Activated CD4-positive, alpha-beta T cell treated with anti-CD3 and anti-CD28 coated beads, Interleukin-2, amount 10 ng/mL, durations not matched to agents 7 days and 5 days (primary cell): ENCODE measurements at regions not wholly inside any gene's neighbourhood (a gene's known extent, or its start where the extent isn't known, plus 50 kb on each side); places are given as distances from the start of the nearest gene placed in this dataset.

ENCODE experiments used
- CTCF ChIA-PET: fragments of 350-600 bp; sonication (Branson Sonifier 250); formaldehyde crosslinking; loops from one replicate; lab custom pipeline; 2021; ENCODE audit warnings: antibody characterized with exemption; lab: Charles Lee
- POLR2A ChIA-PET: fragments of 350-600 bp; sonication (Branson Sonifier 250); formaldehyde crosslinking; loops from one replicate; lab custom pipeline; 2021; ENCODE audit warnings: antibody characterized with exemption; lab: Charles Lee
- DNase-seq: peaks from one replicate; pipeline ENCODE4 v3.0.0-alpha.2; 2020
- H3K27ac Mint-ChIP-seq: one replicate; pipeline ENCODE4 v1.8.0; 2021; ENCODE audit warnings: mild to moderate bottlenecking, moderate library complexity, mixed read lengths
- H3K27me3 Mint-ChIP-seq: one replicate; pipeline ENCODE4 v1.8.0; 2021; ENCODE audit warnings: mixed read lengths
- H3K36me3 Mint-ChIP-seq: one replicate; pipeline ENCODE4 v1.8.0; 2021; ENCODE audit warnings: low read depth, mixed read lengths
- H3K4me1 Mint-ChIP-seq: one replicate; pipeline ENCODE4 v1.8.0; 2021; ENCODE audit warnings: mixed read lengths
- H3K4me3 Mint-ChIP-seq: one replicate; pipeline ENCODE4 v1.8.0; 2021; ENCODE audit warnings: mild to moderate bottlenecking, moderate library complexity, mixed read lengths
- H3K9me3 Mint-ChIP-seq: one replicate; pipeline ENCODE4 v1.8.0; 2021; ENCODE audit warnings: mixed read lengths

GRCh38 chr2:146125551-146125950 is 1605.6 kb upstream of the ZEB2 start:
- H3K27me3 Mint-ChIP-seq: no peaks in the 10 kb centered on the region
- H3K9me3 Mint-ChIP-seq: no peaks in the 10 kb centered on the region
- no peaks in the 10 kb centered on the region for H3K36me3 Mint-ChIP-seq
- POLR2A ChIA-PET: no interaction called here
- CTCF ChIA-PET: no interaction called here
- H3K27ac Mint-ChIP-seq: no peak overlapping the region
- DNase-seq: no peak
- no peaks in the 10 kb centered on the region for H3K4me1 Mint-ChIP-seq
- H3K4me3 Mint-ChIP-seq: no peak overlapping the region

GRCh38 chr2:146124741-146125140 is 1604.8 kb upstream of the ZEB2 start:
- ChIA-PET CTCF (interaction anchor here (1.1 kb wide), 1 partner anchor 9 kb away, joined by 3 read pairs; no protein-coding TSS in a partner anchor), POLR2A (no interaction called here)
- Mint-ChIP-seq H3K36me3 (no peaks in the 10 kb centered on the region), H3K9me3 (no peaks in the 10 kb centered on the region), H3K27me3 (no peaks in the 10 kb centered on the region), H3K4me3 (no peak overlapping the region), H3K4me1 (no peaks in the 10 kb centered on the region), H3K27ac (no peak overlapping the region)
- DNase-seq: no peak

GRCh38 chr2:146123714-146124113 is 1603.8 kb upstream of the ZEB2 start:
- no peaks in the 10 kb centered on the region for H3K27me3 Mint-ChIP-seq
- H3K9me3 Mint-ChIP-seq: no peaks in the 10 kb centered on the region
- POLR2A ChIA-PET: no interaction called here
- H3K4me3 Mint-ChIP-seq: no peak overlapping the region
- no peak for DNase-seq
- CTCF ChIA-PET: no interaction called here
- no peaks in the 10 kb centered on the region for H3K4me1 Mint-ChIP-seq
- no peak overlapping the region for H3K27ac Mint-ChIP-seq
- H3K36me3 Mint-ChIP-seq: no peaks in the 10 kb centered on the region

- DNase-seq: no peak
- H3K36me3 Mint-ChIP-seq: no peaks in the 10 kb centered on the region
- no peak overlapping the region for H3K27ac Mint-ChIP-seq
- no peaks in the 10 kb centered on the region for H3K27me3 Mint-ChIP-seq
- ChIA-PET CTCF (no interaction called here), POLR2A (no interaction called here)
- no peaks in the 10 kb centered on the region for H3K4me1 Mint-ChIP-seq
- H3K4me3 Mint-ChIP-seq: no peak overlapping the region
- H3K9me3 Mint-ChIP-seq: no peaks in the 10 kb centered on the region
Measured at GRCh38 chr2:146123256-146123655, 1603.3 kb upstream of the ZEB2 start.

- H3K9me3 Mint-ChIP-seq: peaks cover 1% of the 10 kb centered on the region
- CTCF ChIA-PET: no interaction called here
- no peaks in the 10 kb centered on the region for H3K36me3 Mint-ChIP-seq
- POLR2A ChIA-PET: no interaction called here
- DNase-seq: no peak
- H3K27me3 Mint-ChIP-seq: no peaks in the 10 kb centered on the region
- H3K4me3 Mint-ChIP-seq: no peak overlapping the region
- no peak overlapping the region for H3K27ac Mint-ChIP-seq
- no peaks in the 10 kb centered on the region for H3K4me1 Mint-ChIP-seq
Measured at GRCh38 chr2:146119586-146119985, 1599.7 kb upstream of the ZEB2 start.

- ChIA-PET POLR2A (no interaction called here), CTCF (no interaction called here)
- Mint-ChIP-seq H3K9me3 (no peaks in the 10 kb centered on the region), H3K4me3 (no peak overlapping the region), H3K36me3 (no peaks in the 10 kb centered on the region), H3K27me3 (no peaks in the 10 kb centered on the region), H3K27ac (no peak overlapping the region), H3K4me1 (no peaks in the 10 kb centered on the region)
- DNase-seq: no peak
Measured at GRCh38 chr2:146108993-146109392, 1589.1 kb upstream of the ZEB2 start.

GRCh38 chr2:146094185-146094584 is 1574.3 kb upstream of the ZEB2 start:
- CTCF ChIA-PET: interaction anchor here (0.8 kb wide), 1 partner anchor 16 kb away, joined by 3 read pairs; no protein-coding TSS in a partner anchor
- Mint-ChIP-seq H3K27ac (no peak overlapping the region), H3K9me3 (peaks cover 17% of the 10 kb centered on the region), H3K36me3 (no peaks in the 10 kb centered on the region), H3K27me3 (no peaks in the 10 kb centered on the region), H3K4me3 (no peak overlapping the region), H3K4me1 (no peaks in the 10 kb centered on the region)
- DNase-seq: no peak
- POLR2A ChIA-PET: no interaction called here

- no peaks in the 10 kb centered on the region for H3K27me3 Mint-ChIP-seq
- H3K4me3 Mint-ChIP-seq: no peak overlapping the region
- no peaks in the 10 kb centered on the region for H3K36me3 Mint-ChIP-seq
- H3K9me3 Mint-ChIP-seq: peaks cover 5% of the 10 kb centered on the region
- CTCF ChIA-PET: no interaction called here
- POLR2A ChIA-PET: no interaction called here
- no peak for DNase-seq
- H3K4me1 Mint-ChIP-seq: no peaks in the 10 kb centered on the region
- H3K27ac Mint-ChIP-seq: no peak overlapping the region
Measured at GRCh38 chr2:146081459-146081858, 1561.5 kb upstream of the ZEB2 start.

GRCh38 chr2:146080925-146081324 is 1561.0 kb upstream of the ZEB2 start:
- H3K4me1 Mint-ChIP-seq: no peaks in the 10 kb centered on the region
- ChIA-PET POLR2A (no interaction called here), CTCF (no interaction called here)
- DNase-seq: no peak
- peaks cover 5% of the 10 kb centered on the region for H3K9me3 Mint-ChIP-seq
- no peak overlapping the region for H3K27ac Mint-ChIP-seq
- H3K27me3 Mint-ChIP-seq: no peaks in the 10 kb centered on the region
- no peak overlapping the region for H3K4me3 Mint-ChIP-seq
- H3K36me3 Mint-ChIP-seq: no peaks in the 10 kb centered on the region

- Mint-ChIP-seq H3K27ac (no peak overlapping the region), H3K9me3 (peaks cover 2% of the 10 kb centered on the region), H3K36me3 (no peaks in the 10 kb centered on the region), H3K27me3 (no peaks in the 10 kb centered on the region), H3K4me3 (no peak overlapping the region), H3K4me1 (no peaks in the 10 kb centered on the region)
- no peak for DNase-seq
- ChIA-PET POLR2A (no interaction called here), CTCF (no interaction called here)
Measured at GRCh38 chr2:146079216-146079615, 1559.3 kb upstream of the ZEB2 start.

GRCh38 chr2:146077156-146077555 is 1557.2 kb upstream of the ZEB2 start:
- POLR2A ChIA-PET: no interaction called here
- H3K9me3 Mint-ChIP-seq: peaks cover 3% of the 10 kb centered on the region
- no peaks in the 10 kb centered on the region for H3K36me3 Mint-ChIP-seq
- DNase-seq: no peak
- CTCF ChIA-PET: no interaction called here
- no peak overlapping the region for H3K27ac Mint-ChIP-seq
- H3K27me3 Mint-ChIP-seq: no peaks in the 10 kb centered on the region
- H3K4me1 Mint-ChIP-seq: no peaks in the 10 kb centered on the region
- no peak overlapping the region for H3K4me3 Mint-ChIP-seq

- ChIA-PET CTCF (interaction anchor here (0.6 kb wide), 1 partner anchor 22 kb away, joined by 5 read pairs; no protein-coding TSS in a partner anchor), POLR2A (no interaction called here)
- no peak overlapping the region for H3K4me3 Mint-ChIP-seq
- no peaks in the 10 kb centered on the region for H3K36me3 Mint-ChIP-seq
- no peaks in the 10 kb centered on the region for H3K27me3 Mint-ChIP-seq
- no peak overlapping the region for H3K27ac Mint-ChIP-seq
- no peaks in the 10 kb centered on the region for H3K4me1 Mint-ChIP-seq
- H3K9me3 Mint-ChIP-seq: peaks cover 8% of the 10 kb centered on the region
- DNase-seq: no peak
Measured at GRCh38 chr2:146068051-146068450, 1548.1 kb upstream of the ZEB2 start.

- Mint-ChIP-seq H3K27ac (no peak overlapping the region), H3K4me1 (no peaks in the 10 kb centered on the region), H3K36me3 (no peaks in the 10 kb centered on the region), H3K27me3 (no peaks in the 10 kb centered on the region), H3K9me3 (no peaks in the 10 kb centered on the region), H3K4me3 (no peak overlapping the region)
- ChIA-PET CTCF (no interaction called here), POLR2A (no interaction called here)
- DNase-seq: no peak
Measured at GRCh38 chr2:146048141-146048540, 1528.2 kb upstream of the ZEB2 start.

- DNase-seq: no peak
- Mint-ChIP-seq H3K4me1 (no peaks in the 10 kb centered on the region), H3K4me3 (no peak overlapping the region), H3K27ac (no peak overlapping the region), H3K9me3 (no peaks in the 10 kb centered on the region), H3K36me3 (no peaks in the 10 kb centered on the region), H3K27me3 (no peaks in the 10 kb centered on the region)
- CTCF ChIA-PET: no interaction called here
- POLR2A ChIA-PET: no interaction called here
Measured at GRCh38 chr2:146041274-146041910, 1521.5 kb upstream of the ZEB2 start.
